Fibroblast of lung (primary cell): ENCODE measurements at regions not wholly inside any gene's neighbourhood (a gene's known extent, or its start where the extent isn't known, plus 50 kb on each side); places are given as distances from the start of the nearest gene placed in this dataset.

Source experiments
- EZH2 ChIP-seq: IDR thresholded peaks from 2 replicates; pipeline ENCODE4 v1.5.1; 2012; ENCODE audit warnings: low read length, control low read depth, mild to moderate bottlenecking; ENCODE audit errors: missing control alignments
- TF ChIP-seq, protein P1 (sequence below), 2 donors: IDR thresholded peaks in 1 of 2; conservative IDR thresholded peaks in 1 of 2; 1 replicate in 1 of 2; 2 replicates in 1 of 2; pipeline ENCODE4 v1.5.1; 2011 to 2012; ENCODE audit warnings: low read length in 2 of 2, control low read depth in 1 of 2, inconsistent platforms in 1 of 2, low read depth in 1 of 2, mild to moderate bottlenecking in 1 of 2

GRCh38 chr13:34421347-34421719 lies 520.7 kb upstream of the NBEA start:
- TF ChIP-seq, protein P1, sequence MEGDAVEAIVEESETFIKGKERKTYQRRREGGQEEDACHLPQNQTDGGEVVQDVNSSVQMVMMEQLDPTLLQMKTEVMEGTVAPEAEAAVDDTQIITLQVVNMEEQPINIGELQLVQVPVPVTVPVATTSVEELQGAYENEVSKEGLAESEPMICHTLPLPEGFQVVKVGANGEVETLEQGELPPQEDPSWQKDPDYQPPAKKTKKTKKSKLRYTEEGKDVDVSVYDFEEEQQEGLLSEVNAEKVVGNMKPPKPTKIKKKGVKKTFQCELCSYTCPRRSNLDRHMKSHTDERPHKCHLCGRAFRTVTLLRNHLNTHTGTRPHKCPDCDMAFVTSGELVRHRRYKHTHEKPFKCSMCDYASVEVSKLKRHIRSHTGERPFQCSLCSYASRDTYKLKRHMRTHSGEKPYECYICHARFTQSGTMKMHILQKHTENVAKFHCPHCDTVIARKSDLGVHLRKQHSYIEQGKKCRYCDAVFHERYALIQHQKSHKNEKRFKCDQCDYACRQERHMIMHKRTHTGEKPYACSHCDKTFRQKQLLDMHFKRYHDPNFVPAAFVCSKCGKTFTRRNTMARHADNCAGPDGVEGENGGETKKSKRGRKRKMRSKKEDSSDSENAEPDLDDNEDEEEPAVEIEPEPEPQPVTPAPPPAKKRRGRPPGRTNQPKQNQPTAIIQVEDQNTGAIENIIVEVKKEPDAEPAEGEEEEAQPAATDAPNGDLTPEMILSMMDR (conservative IDR thresholded peaks at IDR 0.05 in 1 of 2, IDR thresholded peaks at IDR 0.05 in 1 of 2; ENCODE audit: low read depth in 1 of 2, low read length in 2 of 2): no peak
- TF ChIP-seq EZH2: no peak
